Activated CD4-positive, alpha-beta memory T cell treated with anti-CD3 and anti-CD28 coated beads for 36 hours (primary cell): ENCODE measurements at regions not wholly inside any gene's neighbourhood (a gene's known extent, or its start where the extent isn't known, plus 50 kb on each side); places are given as distances from the start of the nearest gene placed in this dataset.
"Not testable (repeated sequence)": the region's sequence is repeated elsewhere in the genome, so short reads cannot be mapped to it uniquely, and the experiment has no call there.

Experiments used
- CTCF ChIA-PET: fragments of 350-600 bp; sonication (Branson Sonifier 250); formaldehyde crosslinking; loops from one replicate; lab custom pipeline; 2021; ENCODE audit warnings: antibody characterized with exemption, inconsistent platforms; lab: Charles Lee
- POLR2A ChIA-PET: fragments of 350-600 bp; sonication (Branson Sonifier 250); formaldehyde crosslinking; loops from one replicate; lab custom pipeline; 2021; ENCODE audit warnings: antibody characterized with exemption; lab: Charles Lee
- DNase-seq: peaks from one replicate; pipeline ENCODE4 v3.0.0-alpha.2; 2020
- H3K27ac Mint-ChIP-seq: one replicate; pipeline ENCODE4 v1.8.0; 2021; ENCODE audit warnings: mixed read lengths
- H3K27me3 Mint-ChIP-seq: one replicate; pipeline ENCODE4 v1.8.0; 2021; ENCODE audit warnings: mixed read lengths
- H3K36me3 Mint-ChIP-seq: one replicate; pipeline ENCODE4 v1.8.0; 2021; ENCODE audit warnings: mixed read lengths
- H3K4me1 Mint-ChIP-seq: one replicate; pipeline ENCODE4 v1.8.0; 2021; ENCODE audit warnings: low read depth, mixed read lengths
- H3K4me3 Mint-ChIP-seq: one replicate; pipeline ENCODE4 v1.8.0; 2021; ENCODE audit warnings: mild to moderate bottlenecking, mixed read lengths
- H3K9me3 Mint-ChIP-seq: one replicate; pipeline ENCODE4 v1.8.0; 2021; ENCODE audit warnings: mixed read lengths
- intact Hi-C: fragments of 100-400 bp; cut with micrococcal nuclease; formaldehyde crosslinking; loops from one replicate; pipeline ENCODE4 v1.15.1; 2023

DNA sequence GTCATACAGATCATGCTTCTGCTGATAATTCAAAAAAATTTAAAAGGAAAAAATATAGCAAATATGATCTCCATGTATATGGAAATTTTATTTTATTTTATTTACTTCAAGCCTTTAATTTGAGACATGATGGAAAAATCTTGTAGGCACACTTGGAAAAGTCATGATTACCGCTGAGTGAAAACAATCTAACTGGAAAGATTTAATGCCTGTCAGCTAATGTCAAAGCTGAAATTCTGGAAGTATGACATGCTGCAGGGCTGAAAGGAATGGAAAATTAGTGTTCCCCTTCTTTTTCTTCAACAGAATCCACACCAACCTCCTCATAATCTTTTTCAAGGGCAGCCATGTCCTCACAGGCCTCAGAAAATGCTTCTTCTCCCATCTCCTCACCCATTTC is 58.2 kb downstream of the RPRM start:
- ChIA-PET CTCF (no interaction called here), POLR2A (no interaction called here)
- H3K27ac Mint-ChIP-seq, result no peak overlapping the region
- H3K27me3 Mint-ChIP-seq, result no peaks in the 10 kb centered on the region
- H3K9me3 Mint-ChIP-seq, result no peaks in the 10 kb centered on the region
- no peak overlapping the region for H3K4me3 Mint-ChIP-seq
- no peaks in the 10 kb centered on the region for H3K4me1 Mint-ChIP-seq
- intact Hi-C loops, result no loop called here
- no peak for DNase-seq
- no peaks in the 10 kb centered on the region for H3K36me3 Mint-ChIP-seq

DNA sequence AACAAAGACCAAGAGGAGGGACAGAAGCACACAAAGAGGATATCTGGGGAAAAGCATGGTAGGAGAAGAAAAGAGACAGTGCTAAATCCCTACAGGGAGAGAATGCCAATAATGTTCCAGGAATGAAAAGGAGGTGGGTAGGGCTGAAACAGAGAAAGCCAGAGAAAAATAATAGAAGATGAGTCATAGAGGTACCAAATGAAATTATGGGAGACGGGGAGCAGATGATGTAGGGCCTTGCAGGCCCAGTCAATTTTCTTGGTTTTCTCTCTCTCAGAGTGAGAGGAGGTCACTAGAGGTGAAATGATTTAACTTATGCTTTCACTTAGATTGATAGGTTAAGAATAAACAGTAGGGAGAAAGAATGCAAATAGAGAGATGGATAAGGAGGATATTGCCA is 61.5 kb downstream of the RPRM start:
- CTCF ChIA-PET, result no interaction called here
- Mint-ChIP-seq H3K9me3 (no peaks in the 10 kb centered on the region), H3K27ac (no peak overlapping the region), H3K27me3 (no peaks in the 10 kb centered on the region), H3K4me3 (no peak overlapping the region), H3K36me3 (no peaks in the 10 kb centered on the region), H3K4me1 (no peaks in the 10 kb centered on the region)
- POLR2A ChIA-PET, result no interaction called here
- DNase-seq, result no peak
- intact Hi-C loops, result no loop called here

DNA sequence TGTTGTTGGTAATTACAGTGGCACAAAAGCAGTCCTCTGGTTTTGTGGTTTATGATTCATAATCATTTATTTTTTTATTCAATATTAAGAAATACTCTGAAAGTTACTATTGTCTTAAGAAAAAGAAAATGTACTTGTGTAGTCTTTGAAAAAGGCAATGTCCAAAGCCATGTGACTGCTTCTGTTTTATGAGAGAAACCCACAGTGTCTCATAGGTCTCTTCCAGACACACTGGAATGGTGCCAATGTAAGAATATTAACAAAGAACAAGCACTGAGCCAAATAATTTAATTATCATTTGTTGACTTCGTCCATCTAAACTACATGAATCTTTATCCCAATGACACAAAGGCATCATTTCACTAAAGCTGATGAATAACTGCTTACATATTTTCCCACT is 62.5 kb downstream of the RPRM start:
- Mint-ChIP-seq H3K36me3 (no peaks in the 10 kb centered on the region), H3K27ac (no peak overlapping the region), H3K4me3 (no peak overlapping the region), H3K9me3 (no peaks in the 10 kb centered on the region), H3K27me3 (no peaks in the 10 kb centered on the region), H3K4me1 (no peaks in the 10 kb centered on the region)
- DNase-seq, result no peak
- intact Hi-C loops, result no loop called here
- POLR2A ChIA-PET, result no interaction called here
- CTCF ChIA-PET, result no interaction called here

DNA sequence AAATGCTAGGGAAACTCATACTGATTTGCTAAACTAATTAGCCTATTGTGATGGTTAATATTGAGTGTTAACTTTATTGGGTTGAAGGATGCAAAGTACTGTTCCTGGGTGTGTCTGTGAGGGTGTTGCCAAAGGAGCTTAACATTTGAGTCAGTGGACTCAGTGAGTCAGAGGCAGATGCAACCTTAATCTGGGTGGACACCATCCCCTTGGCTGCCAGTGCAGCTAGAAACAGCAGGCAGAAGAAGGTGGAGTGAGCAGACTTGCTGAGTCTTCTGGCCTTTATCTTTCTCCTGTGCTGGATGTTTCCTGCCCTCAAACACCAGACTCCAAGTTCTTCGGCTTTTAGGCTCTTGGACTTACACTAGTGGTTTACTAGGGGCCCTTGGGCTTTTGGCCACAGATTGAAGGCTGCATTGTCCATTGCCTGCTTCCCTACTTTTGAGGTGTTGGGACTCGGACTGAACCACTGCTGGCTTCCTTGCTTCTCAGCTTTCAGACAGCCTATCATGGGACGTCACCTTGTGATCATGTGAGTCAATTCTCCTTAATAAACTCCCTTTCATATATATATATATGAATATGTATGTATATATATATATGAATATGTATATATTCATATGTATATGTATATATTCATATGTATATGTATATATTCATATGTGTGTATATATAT is 69.7 kb downstream of the RPRM start:
- Mint-ChIP-seq H3K36me3 (no peaks in the 10 kb centered on the region), H3K4me1 (no peaks in the 10 kb centered on the region), H3K27me3 (no peaks in the 10 kb centered on the region), H3K9me3 (no peaks in the 10 kb centered on the region), H3K4me3 (no peak overlapping the region), H3K27ac (no peak overlapping the region)
- ChIA-PET CTCF (no interaction called here), POLR2A (no interaction called here)
- DNase-seq, result no peak
- intact Hi-C loops, result no loop called here

DNA sequence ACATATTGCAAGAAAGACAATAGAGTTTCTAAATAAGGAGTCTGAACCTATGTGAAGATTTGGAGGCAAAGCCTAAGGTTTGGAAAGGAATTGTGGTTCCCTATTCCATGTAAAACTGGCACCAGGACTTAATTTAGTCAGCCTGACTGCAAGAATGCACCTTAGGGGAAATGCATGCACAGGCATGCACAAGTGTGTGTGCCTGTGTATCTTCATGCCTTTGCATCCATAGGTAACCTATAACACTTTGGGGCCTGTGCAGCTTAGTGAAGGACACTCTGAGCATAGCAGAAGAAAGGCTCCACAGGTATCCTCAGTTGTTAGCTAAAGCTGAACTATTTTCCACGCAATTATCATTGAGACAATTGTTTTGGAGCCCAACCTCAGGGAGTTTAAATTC is 73.4 kb downstream of the RPRM start:
- Mint-ChIP-seq H3K27ac (no peak overlapping the region), H3K4me3 (no peak overlapping the region), H3K36me3 (no peaks in the 10 kb centered on the region), H3K9me3 (no peaks in the 10 kb centered on the region), H3K27me3 (no peaks in the 10 kb centered on the region), H3K4me1 (no peaks in the 10 kb centered on the region)
- CTCF ChIA-PET, result no interaction called here
- no peak for DNase-seq
- intact Hi-C loops, result no loop called here
- POLR2A ChIA-PET, result no interaction called here

DNA sequence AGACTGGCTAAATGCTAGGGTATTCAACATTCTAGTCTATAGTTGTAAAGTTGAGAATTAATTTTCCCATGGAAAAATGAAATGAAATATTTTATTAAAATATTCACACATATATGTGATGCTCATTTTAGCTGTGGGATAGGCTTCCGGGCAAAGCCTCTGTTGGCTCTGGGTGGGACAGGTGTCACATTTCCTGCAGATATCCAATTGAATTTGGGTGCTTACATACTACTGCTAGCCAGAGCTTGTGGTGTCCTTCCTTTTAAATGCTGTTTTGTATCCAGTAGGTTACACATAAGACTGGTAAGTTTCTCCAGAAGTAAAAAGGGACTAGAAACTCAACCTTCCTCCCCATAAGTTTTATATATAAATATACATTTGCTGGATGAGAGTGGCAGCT is 73.8 kb downstream of the RPRM start:
- Mint-ChIP-seq H3K36me3 (no peaks in the 10 kb centered on the region), H3K9me3 (no peaks in the 10 kb centered on the region), H3K27me3 (no peaks in the 10 kb centered on the region), H3K27ac (no peak overlapping the region), H3K4me1 (no peaks in the 10 kb centered on the region), H3K4me3 (no peak overlapping the region)
- ChIA-PET CTCF (no interaction called here), POLR2A (no interaction called here)
- intact Hi-C loops, result no loop called here
- DNase-seq, result no peak

DNA sequence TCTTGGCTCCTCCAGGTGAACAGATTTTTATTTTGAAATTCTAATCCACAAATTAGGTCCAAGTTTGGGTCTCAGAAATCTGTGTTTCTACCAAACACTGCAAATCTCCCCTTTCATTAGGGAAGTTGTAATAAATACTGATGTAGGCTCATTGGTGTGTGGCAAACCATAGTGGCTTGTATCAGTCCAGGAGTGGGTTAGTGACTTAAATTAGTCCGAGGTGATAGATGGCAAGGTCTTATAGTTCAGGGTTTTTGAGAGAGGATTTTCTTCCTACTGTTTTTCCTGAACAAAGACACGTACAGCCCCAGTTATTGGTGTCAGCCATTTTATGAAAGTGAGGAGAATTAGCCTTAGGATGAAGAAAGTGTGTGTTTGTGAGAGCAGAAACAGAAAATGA is 74.6 kb downstream of the RPRM start:
- Mint-ChIP-seq H3K36me3 (no peaks in the 10 kb centered on the region), H3K27me3 (no peaks in the 10 kb centered on the region), H3K27ac (no peak overlapping the region), H3K4me1 (no peaks in the 10 kb centered on the region), H3K9me3 (no peaks in the 10 kb centered on the region), H3K4me3 (no peak overlapping the region)
- intact Hi-C loops, result no loop called here
- POLR2A ChIA-PET, result no interaction called here
- CTCF ChIA-PET, result no interaction called here
- DNase-seq, result no peak

DNA sequence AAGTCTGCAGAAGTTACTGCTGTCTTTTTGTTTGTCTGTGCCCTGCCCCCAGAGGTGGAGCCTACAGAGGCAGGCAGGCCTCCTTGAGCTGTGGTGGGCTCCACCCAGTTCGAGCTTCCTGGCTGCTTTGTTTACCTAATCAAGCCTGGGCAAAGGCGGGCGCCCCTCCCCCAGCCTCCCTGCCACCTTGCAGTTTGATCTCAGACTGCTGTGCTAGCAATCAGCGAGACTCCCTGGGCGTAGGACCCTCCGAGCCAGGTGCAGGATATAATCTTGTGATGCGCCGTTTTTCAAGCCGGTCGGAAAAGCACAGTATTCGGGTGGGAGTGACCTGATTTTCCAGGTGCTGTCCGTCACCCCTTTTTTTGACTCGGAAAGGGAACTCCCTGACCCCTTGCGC is 75.2 kb downstream of the RPRM start:
- H3K36me3 Mint-ChIP-seq, intact Hi-C loops, H3K27ac Mint-ChIP-seq, CTCF ChIA-PET, H3K4me3 Mint-ChIP-seq, DNase-seq, H3K27me3 Mint-ChIP-seq, H3K4me1 Mint-ChIP-seq, H3K9me3 Mint-ChIP-seq, POLR2A ChIA-PET: not testable (repeated sequence)

DNA sequence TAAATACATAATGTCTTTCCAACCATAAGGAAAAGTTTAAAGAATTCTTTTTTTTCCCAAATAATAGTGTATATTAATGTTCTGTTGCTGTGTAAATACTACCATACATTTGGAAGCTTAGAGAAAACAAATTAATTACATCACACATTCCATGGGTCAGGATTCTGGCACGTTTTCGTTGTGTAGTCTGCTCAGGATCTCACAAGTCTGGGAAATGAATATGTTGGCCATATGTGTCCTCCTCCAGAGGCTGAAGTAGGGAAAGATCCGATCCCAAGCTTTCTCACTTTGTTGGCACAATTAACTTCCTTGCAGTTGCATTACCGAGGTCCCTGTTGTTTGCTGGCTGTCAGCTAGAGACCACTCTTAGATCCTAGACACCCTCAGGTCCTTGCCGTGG is 83.9 kb downstream of the RPRM start:
- intact Hi-C loops, result no loop called here
- no peak for DNase-seq
- no peaks in the 10 kb centered on the region for H3K27me3 Mint-ChIP-seq
- no peaks in the 10 kb centered on the region for H3K4me1 Mint-ChIP-seq
- no peak overlapping the region for H3K27ac Mint-ChIP-seq
- H3K36me3 Mint-ChIP-seq, result no peaks in the 10 kb centered on the region
- ChIA-PET CTCF (no interaction called here), POLR2A (no interaction called here)
- H3K4me3 Mint-ChIP-seq, result no peak overlapping the region
- H3K9me3 Mint-ChIP-seq, result peaks cover 8% of the 10 kb centered on the region

DNA sequence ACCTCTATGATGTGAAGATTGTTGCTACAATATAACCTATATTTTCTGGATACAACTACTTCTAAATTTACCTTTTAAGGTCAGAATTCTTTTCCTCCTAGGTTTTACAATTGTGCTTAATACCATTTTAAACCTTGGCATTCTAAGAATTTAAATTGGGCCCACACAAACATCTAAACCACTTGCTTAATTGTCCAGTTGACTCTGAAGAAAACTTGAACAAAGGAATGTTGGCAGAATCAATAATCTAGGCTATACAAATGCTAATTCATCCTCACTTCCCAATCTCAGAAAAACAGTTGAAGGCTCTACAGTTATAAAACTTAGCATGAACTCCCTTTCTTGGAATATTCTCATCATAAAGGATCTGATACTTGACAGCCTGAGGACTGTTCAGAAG is 84.3 kb downstream of the RPRM start:
- CTCF ChIA-PET, result no interaction called here
- H3K4me1 Mint-ChIP-seq, result no peaks in the 10 kb centered on the region
- intact Hi-C loops, result no loop called here

DNA sequence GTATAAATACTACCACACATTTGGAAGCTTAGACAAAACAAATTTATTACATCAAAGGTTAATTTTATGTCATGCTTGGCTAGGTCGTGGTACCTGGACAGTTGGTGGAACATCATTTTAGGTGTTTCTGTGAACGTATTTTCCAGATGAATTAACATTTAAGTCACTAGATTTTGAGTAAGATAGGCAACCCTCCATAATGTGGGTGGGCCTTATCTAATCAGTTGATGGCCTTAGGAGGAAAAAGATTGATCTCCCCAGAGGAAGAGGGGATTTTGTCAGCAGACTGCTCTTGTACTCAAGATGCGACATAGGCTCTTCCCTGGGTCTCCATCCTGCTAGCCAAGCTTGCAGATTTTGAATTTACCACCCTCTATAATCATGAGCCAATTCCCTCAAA is 85.0 kb downstream of the RPRM start:
- ChIA-PET POLR2A (no interaction called here), CTCF (no interaction called here)
- DNase-seq, result no peak
- Mint-ChIP-seq H3K36me3 (no peaks in the 10 kb centered on the region), H3K27me3 (no peaks in the 10 kb centered on the region), H3K4me3 (no peak overlapping the region), H3K27ac (no peak overlapping the region), H3K4me1 (no peaks in the 10 kb centered on the region), H3K9me3 (peaks cover 8% of the 10 kb centered on the region)
- intact Hi-C loops, result no loop called here

More for the DNA sequence above, 84.3 kb downstream of the RPRM start:
- no peak for DNase-seq
- POLR2A ChIA-PET, result no interaction called here
- Mint-ChIP-seq H3K36me3 (no peaks in the 10 kb centered on the region), H3K9me3 (peaks cover 8% of the 10 kb centered on the region), H3K27me3 (no peaks in the 10 kb centered on the region), H3K27ac (no peak overlapping the region), H3K4me3 (no peak overlapping the region)

DNA sequence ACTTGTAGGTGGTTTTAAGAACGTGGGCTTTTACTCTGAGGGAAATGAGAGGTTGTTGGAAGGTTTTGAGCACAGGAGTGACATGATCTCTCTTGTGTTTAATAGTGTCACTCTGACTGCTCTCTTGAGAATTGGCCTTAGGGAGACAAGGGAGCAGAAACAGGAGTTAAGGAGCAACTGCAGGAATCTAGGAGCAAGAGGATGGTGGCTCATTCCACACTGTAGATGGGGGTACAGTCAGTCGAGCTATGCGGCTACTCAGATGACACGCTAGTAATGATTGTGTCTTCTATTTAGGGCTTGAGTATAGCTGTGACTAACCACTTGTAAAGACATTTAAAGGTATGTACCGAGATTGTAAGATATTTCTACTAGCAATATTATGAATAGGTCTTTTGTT is 87.4 kb downstream of the RPRM start:
- intact Hi-C loops, result no loop called here
- no peaks in the 10 kb centered on the region for H3K27me3 Mint-ChIP-seq
- no peak for DNase-seq
- POLR2A ChIA-PET, result no interaction called here
- CTCF ChIA-PET, result no interaction called here
- peaks cover 5% of the 10 kb centered on the region for H3K9me3 Mint-ChIP-seq
- H3K36me3 Mint-ChIP-seq, result no peaks in the 10 kb centered on the region
- no peaks in the 10 kb centered on the region for H3K4me1 Mint-ChIP-seq
- H3K27ac Mint-ChIP-seq, result no peak overlapping the region
- no peak overlapping the region for H3K4me3 Mint-ChIP-seq

DNA sequence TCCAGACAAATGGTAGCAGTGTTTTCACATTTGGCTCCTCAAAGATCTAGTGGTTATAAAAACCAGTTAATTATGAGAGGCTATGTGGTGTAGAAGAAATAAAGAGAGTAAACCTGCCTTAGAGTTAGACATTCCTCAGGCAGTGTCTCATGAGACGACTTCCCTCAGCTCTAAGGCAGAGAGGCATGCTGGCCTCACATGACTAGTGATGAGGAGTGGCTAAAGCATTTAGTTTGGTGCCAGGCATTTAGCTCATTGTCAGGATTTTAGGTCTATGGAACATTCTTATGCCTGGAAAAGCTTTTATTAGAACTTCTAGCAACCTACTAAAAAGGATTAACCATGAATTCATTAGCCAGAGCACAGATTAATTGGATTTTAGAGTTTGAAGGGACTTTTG is 90.3 kb downstream of the RPRM start:
- Mint-ChIP-seq H3K9me3 (peaks cover 8% of the 10 kb centered on the region), H3K36me3 (no peaks in the 10 kb centered on the region), H3K4me1 (no peaks in the 10 kb centered on the region), H3K4me3 (no peak overlapping the region), H3K27me3 (no peaks in the 10 kb centered on the region), H3K27ac (no peak overlapping the region)
- intact Hi-C loops, result no loop called here
- CTCF ChIA-PET, result no interaction called here
- no peak for DNase-seq
- POLR2A ChIA-PET, result no interaction called here
